ENCODE measurements at regions not wholly inside any gene's neighbourhood (a gene's known extent, or its start where the extent isn't known, plus 50 kb on each side); places are given as distances from the start of the nearest gene placed in this dataset.
A peak's percentile ranks its signal among the peaks of the same experiment; 100 is the strongest.
"Not testable (repeated sequence)": the region's sequence is repeated elsewhere in the genome, so short reads cannot be mapped to it uniquely, and the experiment has no call there.

GRCh38 chr21:22132358-22133071, 1134.3 kb downstream of the NCAM2 start:
- no peak overlapping the region for H3K27ac ChIP-seq (ENCODE audit: low read depth)
- no peak overlapping the region for H3K4me3 ChIP-seq (ENCODE audit: low read depth, low read length)
- no peaks in the 10 kb centered on the region for H3K4me1 ChIP-seq (ENCODE audit: insufficient read depth)
- DNase-seq (ENCODE audit: extremely low spot score) = no peak
- 86% methylated on average over 5 of the region's 5 CpGs for WGBS
- no peaks in the 10 kb centered on the region for H3K36me3 ChIP-seq (ENCODE audit: insufficient read depth)

GRCh38 chr21:22136740-22137139, 1138.5 kb downstream of the NCAM2 start:
- H3K36me3 ChIP-seq (ENCODE audit: insufficient read depth) = no peaks in the 10 kb centered on the region
- H3K4me1 ChIP-seq (ENCODE audit: insufficient read depth) = no peaks in the 10 kb centered on the region
- WGBS = 88% methylated on average over 3 of the region's 3 CpGs
- no peak overlapping the region for H3K4me3 ChIP-seq (ENCODE audit: low read depth, low read length)
- H3K27ac ChIP-seq (ENCODE audit: low read depth) = no peak overlapping the region
- DNase-seq (ENCODE audit: extremely low spot score) = no peak

GRCh38 chr21:22138297-22139016, 1140.2 kb downstream of the NCAM2 start:
- H3K4me3 ChIP-seq (ENCODE audit: low read depth, low read length) = no peak overlapping the region
- 88% methylated on average over 18 of the region's 18 CpGs for WGBS
- no peak for DNase-seq (ENCODE audit: extremely low spot score)
- H3K4me1 ChIP-seq (ENCODE audit: insufficient read depth) = no peaks in the 10 kb centered on the region
- no peaks in the 10 kb centered on the region for H3K36me3 ChIP-seq (ENCODE audit: insufficient read depth)
- no peak overlapping the region for H3K27ac ChIP-seq (ENCODE audit: low read depth)

GRCh38 chr21:22145545-22145944, 1147.3 kb downstream of the NCAM2 start:
- Histone ChIP-seq H3K27ac (ENCODE audit: low read depth) (no peak overlapping the region), H3K36me3 (ENCODE audit: insufficient read depth) (no peaks in the 10 kb centered on the region), H3K4me1 (ENCODE audit: insufficient read depth) (no peaks in the 10 kb centered on the region), H3K4me3 (ENCODE audit: low read depth, low read length) (no peak overlapping the region)
- WGBS = 76% methylated on average over 3 of the region's 3 CpGs
- no peak for DNase-seq (ENCODE audit: extremely low spot score)

- no peak overlapping the region for H3K4me3 ChIP-seq (ENCODE audit: low read depth, low read length)
- no peak for DNase-seq (ENCODE audit: extremely low spot score)
- H3K36me3 ChIP-seq (ENCODE audit: insufficient read depth) = no peaks in the 10 kb centered on the region
- H3K27ac ChIP-seq (ENCODE audit: low read depth) = no peak overlapping the region
- no peaks in the 10 kb centered on the region for H3K4me1 ChIP-seq (ENCODE audit: insufficient read depth)
Measured at GRCh38 chr21:22154579-22155274, 1156.5 kb downstream of the NCAM2 start.

- no peaks in the 10 kb centered on the region for H3K36me3 ChIP-seq (ENCODE audit: insufficient read depth)
- no peaks in the 10 kb centered on the region for H3K4me1 ChIP-seq (ENCODE audit: insufficient read depth)
- no peak overlapping the region for H3K4me3 ChIP-seq (ENCODE audit: low read depth, low read length)
- no peak overlapping the region for H3K27ac ChIP-seq (ENCODE audit: low read depth)
- DNase-seq (ENCODE audit: extremely low spot score) = no peak
Measured at GRCh38 chr21:22164912-22165311, 1166.7 kb downstream of the NCAM2 start.

- WGBS = 91% methylated on average over 1 of the region's 1 CpG
- DNase-seq (ENCODE audit: extremely low spot score) = no peak
Measured at GRCh38 chr21:22174746-22175145, 1176.5 kb downstream of the NCAM2 start.

GRCh38 chr21:22189278-22189677, 1191.1 kb downstream of the NCAM2 start:
- no peak overlapping the region for H3K27ac ChIP-seq (ENCODE audit: low read depth)
- H3K36me3 ChIP-seq (ENCODE audit: insufficient read depth) = no peaks in the 10 kb centered on the region
- DNase-seq (ENCODE audit: extremely low spot score) = no peak
- H3K4me3 ChIP-seq (ENCODE audit: low read depth, low read length) = no peak overlapping the region
- 94% methylated on average over 6 of the region's 6 CpGs for WGBS
- no peaks in the 10 kb centered on the region for H3K4me1 ChIP-seq (ENCODE audit: insufficient read depth)

More at GRCh38 chr21:22174746-22175145, 1176.5 kb downstream of the NCAM2 start:
- no peaks in the 10 kb centered on the region for H3K36me3 ChIP-seq (ENCODE audit: insufficient read depth)
- H3K27ac ChIP-seq (ENCODE audit: low read depth) = no peak overlapping the region
- no peak overlapping the region for H3K4me3 ChIP-seq (ENCODE audit: low read depth, low read length)
- H3K4me1 ChIP-seq (ENCODE audit: insufficient read depth) = no peaks in the 10 kb centered on the region

GRCh38 chr21:22191581-22191980, 1193.4 kb downstream of the NCAM2 start:
- 37% methylated on average over 1 of the region's 1 CpG for WGBS
- Histone ChIP-seq H3K4me1 (ENCODE audit: insufficient read depth) (no peaks in the 10 kb centered on the region), H3K36me3 (ENCODE audit: insufficient read depth) (no peaks in the 10 kb centered on the region), H3K4me3 (ENCODE audit: low read depth, low read length) (no peak overlapping the region), H3K27ac (ENCODE audit: low read depth) (no peak overlapping the region)
- peak; percentile 1 for DNase-seq (ENCODE audit: extremely low spot score)

GRCh38 chr21:22192766-22193165, 1194.6 kb downstream of the NCAM2 start:
- no peak overlapping the region for H3K27ac ChIP-seq (ENCODE audit: low read depth)
- H3K36me3 ChIP-seq (ENCODE audit: insufficient read depth) = no peaks in the 10 kb centered on the region
- H3K4me3 ChIP-seq (ENCODE audit: low read depth, low read length) = no peak overlapping the region
- WGBS = 50% methylated on average over 2 of the region's 2 CpGs
- no peak for DNase-seq (ENCODE audit: extremely low spot score)
- H3K4me1 ChIP-seq (ENCODE audit: insufficient read depth) = no peaks in the 10 kb centered on the region

- H3K4me1 ChIP-seq (ENCODE audit: insufficient read depth); H3K36me3 ChIP-seq (ENCODE audit: insufficient read depth); H3K27ac ChIP-seq (ENCODE audit: low read depth); DNase-seq (ENCODE audit: extremely low spot score); H3K4me3 ChIP-seq (ENCODE audit: low read depth, low read length): not testable (repeated sequence)
- WGBS = 89% methylated on average over 6 of the region's 6 CpGs
Measured at GRCh38 chr21:22194986-22195385, 1196.8 kb downstream of the NCAM2 start.

- no peaks in the 10 kb centered on the region for H3K36me3 ChIP-seq (ENCODE audit: insufficient read depth)
- H3K27ac ChIP-seq (ENCODE audit: low read depth) = no peak overlapping the region
- no peak overlapping the region for H3K4me3 ChIP-seq (ENCODE audit: low read depth, low read length)
- DNase-seq (ENCODE audit: extremely low spot score) = no peak
- WGBS = 84% methylated on average over 4 of the region's 4 CpGs
- H3K4me1 ChIP-seq (ENCODE audit: insufficient read depth) = no peaks in the 10 kb centered on the region
Measured at GRCh38 chr21:22200378-22201092, 1202.3 kb downstream of the NCAM2 start.

- Histone ChIP-seq H3K4me1 (ENCODE audit: insufficient read depth) (no peaks in the 10 kb centered on the region), H3K27ac (ENCODE audit: low read depth) (no peak overlapping the region), H3K36me3 (ENCODE audit: insufficient read depth) (no peaks in the 10 kb centered on the region), H3K4me3 (ENCODE audit: low read depth, low read length) (no peak overlapping the region)
- DNase-seq (ENCODE audit: extremely low spot score) = no peak
- WGBS = 63% methylated on average over 4 of the region's 4 CpGs
Measured at GRCh38 chr21:22201126-22201525, 1202.9 kb downstream of the NCAM2 start.

All from urinary bladder (tissue), 3 donors.